ENCODE measurements at regions not wholly inside any gene's neighbourhood (a gene's known extent, or its start where the extent isn't known, plus 50 kb on each side); places are given as distances from the start of the nearest gene placed in this dataset.

- no peak overlapping the region for H3K27ac ChIP-seq
- TF ChIP-seq ZFX (IDR thresholded peaks at IDR 0.05): no peak
- TF ChIP-seq CTCF (conservative IDR thresholded peaks at IDR 0.05): no peak
Measured at GRCh38 chr2:19659024-19659792, 242.6 kb downstream of the TTC32 start.

- no peak overlapping the region for H3K27ac ChIP-seq
- TF ChIP-seq ZFX (IDR thresholded peaks at IDR 0.05): no peak
- no peak for TF ChIP-seq CTCF (conservative IDR thresholded peaks at IDR 0.05)
Measured at GRCh38 chr2:19656011-19656410, 245.8 kb downstream of the TTC32 start.

- TF ChIP-seq ZFX (IDR thresholded peaks at IDR 0.05) (no peak), CTCF (conservative IDR thresholded peaks at IDR 0.05) (no peak)
- H3K27ac ChIP-seq: no peak overlapping the region
Measured at GRCh38 chr2:19654310-19655090, 247.3 kb downstream of the TTC32 start.

- no peak for TF ChIP-seq ZFX (IDR thresholded peaks at IDR 0.05)
- TF ChIP-seq CTCF (conservative IDR thresholded peaks at IDR 0.05): no peak
- H3K27ac ChIP-seq: no peak overlapping the region
Measured at GRCh38 chr2:19653509-19653908, 248.3 kb downstream of the TTC32 start.

- TF ChIP-seq ZFX (IDR thresholded peaks at IDR 0.05) (no peak), CTCF (conservative IDR thresholded peaks at IDR 0.05) (no peak)
- H3K27ac ChIP-seq: no peak overlapping the region
Measured at GRCh38 chr2:19652811-19653210, 249.0 kb downstream of the TTC32 start.

- TF ChIP-seq CTCF (conservative IDR thresholded peaks at IDR 0.05) (no peak), ZFX (IDR thresholded peaks at IDR 0.05) (no peak)
- no peak overlapping the region for H3K27ac ChIP-seq
Measured at GRCh38 chr2:19651466-19651865, 250.3 kb downstream of the TTC32 start.

GRCh38 chr2:19649785-19650380 is 251.9 kb downstream of the TTC32 start:
- H3K27ac ChIP-seq: no peak overlapping the region
- TF ChIP-seq ZFX (IDR thresholded peaks at IDR 0.05) (no peak), CTCF (conservative IDR thresholded peaks at IDR 0.05) (no peak)

Data from C4-2B (cell line).